ENCODE measurements at regions not wholly inside any gene's neighbourhood (a gene's known extent, or its start where the extent isn't known, plus 50 kb on each side); places are given as distances from the start of the nearest gene placed in this dataset.

- TF ChIP-seq REST (IDR thresholded peaks at IDR 0.05) (no peak), RXRA (IDR thresholded peaks at IDR 0.05) (no peak), HNF4G (IDR thresholded peaks at IDR 0.05) (no peak)
- TF ChIP-seq, protein P1, sequence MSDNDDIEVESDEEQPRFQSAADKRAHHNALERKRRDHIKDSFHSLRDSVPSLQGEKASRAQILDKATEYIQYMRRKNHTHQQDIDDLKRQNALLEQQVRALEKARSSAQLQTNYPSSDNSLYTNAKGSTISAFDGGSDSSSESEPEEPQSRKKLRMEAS (IDR thresholded peaks at IDR 0.05): no peak
Observed at GRCh38 chr2:128425216-128425615, 106.5 kb upstream of the HS6ST1 start (continued).

GRCh38 chr2:128425731-128426620 is 107.3 kb upstream of the HS6ST1 start:
- Histone ChIP-seq H3K27ac (ENCODE audit: low read depth in 1 of 2, low read length in 2 of 2) (no peak overlapping the region), H3K4me3 (ENCODE audit: low read depth in 1 of 3, low read length in 3 of 3) (no peak overlapping the region), H3K27me3 (ENCODE audit: control insufficient read depth in 4 of 4, insufficient read depth in 4 of 4, low read length in 3 of 4) (no peaks in the 10 kb centered on the region), H3K4me1 (ENCODE audit: control insufficient read depth in 4 of 4, insufficient read depth in 4 of 4, low read length in 3 of 4) (no peaks in the 10 kb centered on the region), H3K9me3 (ENCODE audit: control insufficient read depth in 4 of 4, low read length in 3 of 4) (peaks cover 0 to 7% (median 4%) of the 10 kb centered on the region in 4 donors), H3K9ac (ENCODE audit: low read depth in 1 of 2, low read length in 2 of 2) (no peak overlapping the region), H3K36me3 (ENCODE audit: control insufficient read depth in 4 of 4, insufficient read depth in 3 of 4, low read depth in 1 of 4, low read length in 3 of 4) (no peaks in the 10 kb centered on the region)
- WGBS: 89% methylated on average over 15 of the region's 15 CpGs
- no peak for TF ChIP-seq TAF1 (conservative IDR thresholded peaks at IDR 0.05)
- TF ChIP-seq SP1 (IDR thresholded peaks at IDR 0.05): no peak
- TF ChIP-seq NR2F2 (IDR thresholded peaks at IDR 0.05): no peak
- DNase-seq (ENCODE audit: low spot score): no peak

- Histone ChIP-seq H3K27ac (ENCODE audit: low read depth in 1 of 2, low read length in 2 of 2) (no peak overlapping the region), H3K4me3 (ENCODE audit: low read depth in 1 of 3, low read length in 3 of 3) (no peak overlapping the region), H3K9me3 (ENCODE audit: control insufficient read depth in 4 of 4, low read length in 3 of 4) (peaks cover 0 to 7% (median 4%) of the 10 kb centered on the region in 4 donors), H3K9ac (ENCODE audit: low read depth in 1 of 2, low read length in 2 of 2) (no peak overlapping the region), H3K27me3 (ENCODE audit: control insufficient read depth in 4 of 4, insufficient read depth in 4 of 4, low read length in 3 of 4) (no peaks in the 10 kb centered on the region), H3K4me1 (ENCODE audit: control insufficient read depth in 4 of 4, insufficient read depth in 4 of 4, low read length in 3 of 4) (no peaks in the 10 kb centered on the region), H3K36me3 (ENCODE audit: control insufficient read depth in 4 of 4, insufficient read depth in 3 of 4, low read depth in 1 of 4, low read length in 3 of 4) (no peaks in the 10 kb centered on the region)
- 85% methylated on average over 5 of the region's 5 CpGs for WGBS
- DNase-seq (ENCODE audit: low spot score): no peak
- TF ChIP-seq SP1 (IDR thresholded peaks at IDR 0.05) (no peak), EGR1 (IDR thresholded peaks at IDR 0.05; ENCODE audit: low read depth in 2 of 2) (no peak), JUND (IDR thresholded peaks at IDR 0.05) (no peak), YY1 (IDR thresholded peaks at IDR 0.05) (no peak), NR2F2 (IDR thresholded peaks at IDR 0.05) (no peak), RXRA (IDR thresholded peaks at IDR 0.05) (no peak), ZBTB33 (IDR thresholded peaks at IDR 0.05) (no peak), REST (IDR thresholded peaks at IDR 0.05) (no peak), HNF4A (conservative IDR thresholded peaks at IDR 0.05) (no peak), GABPA (IDR thresholded peaks at IDR 0.05 in 1 of 2, conservative IDR thresholded peaks at IDR 0.05 in 1 of 2) (no peak), FOXA2 (IDR thresholded peaks at IDR 0.05) (no peak), RAD21 (IDR thresholded peaks at IDR 0.05) (no peak), HNF4G (IDR thresholded peaks at IDR 0.05) (no peak), FOXA1 (IDR thresholded peaks at IDR 0.05) (no peak)
- TF ChIP-seq, protein P2, sequence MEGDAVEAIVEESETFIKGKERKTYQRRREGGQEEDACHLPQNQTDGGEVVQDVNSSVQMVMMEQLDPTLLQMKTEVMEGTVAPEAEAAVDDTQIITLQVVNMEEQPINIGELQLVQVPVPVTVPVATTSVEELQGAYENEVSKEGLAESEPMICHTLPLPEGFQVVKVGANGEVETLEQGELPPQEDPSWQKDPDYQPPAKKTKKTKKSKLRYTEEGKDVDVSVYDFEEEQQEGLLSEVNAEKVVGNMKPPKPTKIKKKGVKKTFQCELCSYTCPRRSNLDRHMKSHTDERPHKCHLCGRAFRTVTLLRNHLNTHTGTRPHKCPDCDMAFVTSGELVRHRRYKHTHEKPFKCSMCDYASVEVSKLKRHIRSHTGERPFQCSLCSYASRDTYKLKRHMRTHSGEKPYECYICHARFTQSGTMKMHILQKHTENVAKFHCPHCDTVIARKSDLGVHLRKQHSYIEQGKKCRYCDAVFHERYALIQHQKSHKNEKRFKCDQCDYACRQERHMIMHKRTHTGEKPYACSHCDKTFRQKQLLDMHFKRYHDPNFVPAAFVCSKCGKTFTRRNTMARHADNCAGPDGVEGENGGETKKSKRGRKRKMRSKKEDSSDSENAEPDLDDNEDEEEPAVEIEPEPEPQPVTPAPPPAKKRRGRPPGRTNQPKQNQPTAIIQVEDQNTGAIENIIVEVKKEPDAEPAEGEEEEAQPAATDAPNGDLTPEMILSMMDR (IDR thresholded peaks at IDR 0.05; ENCODE audit: low read depth, low read length, missing input control): no peak
- TF ChIP-seq, protein P1 (IDR thresholded peaks at IDR 0.05): no peak
Observed at GRCh38 chr2:128427413-128427755, 108.7 kb upstream of the HS6ST1 start.

All from liver (tissue), 8 donors.